Fibroblast of peridontal ligament (primary cell): ENCODE measurements at regions not wholly inside any gene's neighbourhood (a gene's known extent, or its start where the extent isn't known, plus 50 kb on each side); places are given as distances from the start of the nearest gene placed in this dataset.
"Not testable (repeated sequence)": the region's sequence is repeated elsewhere in the genome, so short reads cannot be mapped to it uniquely, and the experiment has no call there.

Experiments used
- DNase-seq: peaks from one replicate; pipeline ENCODE4 v3.0.0-alpha.2; 2010; ENCODE audit errors: extremely low read depth

- no peak for DNase-seq
These were observed 192.5 kb downstream of the TECRL start for GRCh38 chr4:64216741-64217140.

- DNase-seq = no peak
These were observed 203.9 kb downstream of the TECRL start for GRCh38 chr4:64205376-64205775.

GRCh38 chr4:64200001-64200555, 209.2 kb downstream of the TECRL start:
- DNase-seq = no peak

GRCh38 chr4:64195582-64195981, 213.7 kb downstream of the TECRL start:
- no peak for DNase-seq

DNA sequence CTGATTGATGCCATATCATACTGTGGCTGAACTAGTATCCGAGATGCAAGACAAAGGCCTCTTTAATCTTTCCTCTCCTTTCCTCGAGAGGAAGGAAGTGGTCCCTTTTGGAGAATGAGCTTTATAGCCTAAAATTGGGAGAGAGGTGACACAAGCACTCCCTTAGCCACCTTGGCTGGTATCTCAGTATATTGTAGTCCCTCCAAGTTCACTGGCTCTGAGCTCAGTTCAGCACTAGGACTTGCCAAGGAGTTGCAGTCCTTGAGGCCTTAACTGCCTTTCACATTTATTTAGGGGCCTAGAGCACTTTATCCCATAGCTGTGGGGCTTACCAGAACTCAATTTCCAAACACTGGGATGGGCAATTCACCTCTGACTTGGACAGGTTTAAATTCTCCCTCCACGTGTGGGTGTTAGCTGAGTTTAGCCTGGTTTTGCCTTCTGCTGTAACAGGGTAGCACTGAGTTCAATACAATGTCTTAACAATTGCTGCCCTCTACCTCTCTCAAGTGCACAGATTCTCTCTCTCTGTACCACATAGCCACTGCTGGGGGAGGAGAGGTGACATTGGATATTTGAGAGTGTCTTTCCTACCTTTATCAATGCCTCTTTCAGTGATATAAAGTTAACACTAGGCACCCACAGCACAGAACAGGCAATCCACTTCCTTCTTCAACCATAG, 216.4 kb downstream of the TECRL start:
- DNase-seq = no peak

GRCh38 chr4:64174247-64174882, 234.9 kb downstream of the TECRL start:
- no peak for DNase-seq

DNA sequence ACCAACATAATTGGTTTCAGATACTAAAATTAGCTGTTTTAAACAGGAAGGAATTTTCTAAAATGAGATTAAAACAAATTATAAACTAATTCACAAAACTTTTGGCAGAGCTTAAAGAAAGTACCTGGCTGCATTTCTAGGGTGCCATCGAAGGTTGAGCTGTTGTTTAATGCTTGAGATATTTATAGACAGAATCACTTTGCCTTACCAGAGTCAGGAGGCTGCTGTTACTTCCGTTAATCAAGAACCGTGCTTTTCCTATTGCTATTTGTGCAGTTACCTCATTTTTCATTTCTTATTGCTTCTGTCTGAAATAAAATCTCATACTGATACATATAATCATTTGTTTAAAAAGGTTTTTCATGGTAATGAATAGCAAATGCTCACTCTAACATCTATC, 242.9 kb downstream of the TECRL start:
- no peak for DNase-seq

DNA sequence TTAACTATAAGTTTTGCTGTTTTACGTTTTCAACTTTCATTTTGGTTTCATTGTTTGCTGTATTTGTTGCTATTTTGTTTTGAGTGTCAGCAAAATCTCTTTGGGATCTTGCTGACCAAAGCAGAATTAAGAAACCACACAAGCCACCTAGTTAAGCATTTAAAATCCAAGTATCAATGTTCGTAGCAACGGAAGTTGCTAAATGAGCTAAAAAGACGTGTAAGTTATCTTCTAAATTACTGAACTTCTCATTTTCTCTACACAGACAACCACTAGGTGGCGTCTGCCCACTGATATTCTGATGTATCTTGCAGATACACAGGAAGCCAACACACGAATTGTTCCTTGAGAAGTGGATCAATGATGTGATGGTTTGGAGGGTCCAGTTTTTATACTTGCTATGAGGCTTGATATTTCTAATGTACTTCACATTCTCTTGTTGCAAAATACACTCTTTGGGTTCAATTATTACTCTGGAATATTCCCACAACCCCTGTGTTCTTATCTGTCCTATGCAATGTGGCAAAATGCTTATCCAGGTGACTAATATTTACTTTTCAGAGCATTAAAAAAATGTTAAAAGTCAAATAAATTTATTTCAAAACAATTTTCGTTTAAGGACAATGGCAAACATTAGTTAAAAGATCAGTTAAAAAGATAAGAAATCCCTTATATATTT, 250.5 kb downstream of the TECRL start:
- peak; percentile 21 for DNase-seq

- DNase-seq = no peak
These were observed 251.9 kb downstream of the TECRL start for GRCh38 chr4:64157397-64157796.

DNA sequence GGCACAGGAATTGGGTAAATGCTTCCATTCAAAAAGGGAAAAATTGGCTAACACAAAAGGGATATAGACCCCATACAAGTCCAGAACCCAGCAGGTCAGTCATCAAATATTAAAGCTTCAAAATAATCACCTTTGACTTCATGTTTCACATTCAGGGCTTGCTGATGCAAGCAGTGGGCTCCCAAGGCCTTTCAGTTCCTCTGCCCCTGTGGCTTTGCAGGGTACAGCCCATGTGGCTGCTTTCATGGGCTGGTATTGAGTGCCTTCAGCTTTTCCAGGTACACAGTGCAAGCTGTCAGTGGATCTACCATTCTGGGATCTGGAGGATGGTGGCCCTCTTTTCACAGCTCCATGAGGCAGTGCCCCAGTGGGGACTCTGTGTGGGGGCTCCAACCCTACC, 253.0 kb downstream of the TECRL start:
- DNase-seq = no peak

DNA sequence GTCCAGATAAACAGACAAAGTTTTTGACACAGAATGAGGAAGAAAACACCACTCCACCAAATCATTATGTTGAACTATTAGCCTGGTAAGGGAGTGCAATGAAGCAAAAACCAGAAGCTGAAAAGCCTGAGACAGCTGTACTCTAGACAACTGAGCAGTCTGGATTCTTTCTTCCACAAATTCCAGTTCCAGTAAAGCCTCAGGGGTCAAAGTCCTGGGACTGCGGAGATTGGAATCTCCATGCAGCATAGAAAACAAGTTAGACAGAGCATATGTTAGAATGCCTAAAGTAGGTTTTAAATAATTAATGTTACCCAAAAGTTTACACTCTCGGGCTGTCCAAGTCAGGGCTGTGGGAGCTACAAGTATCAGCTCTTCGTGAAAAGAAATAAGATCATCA, 263.2 kb downstream of the TECRL start:
- no peak for DNase-seq

DNA sequence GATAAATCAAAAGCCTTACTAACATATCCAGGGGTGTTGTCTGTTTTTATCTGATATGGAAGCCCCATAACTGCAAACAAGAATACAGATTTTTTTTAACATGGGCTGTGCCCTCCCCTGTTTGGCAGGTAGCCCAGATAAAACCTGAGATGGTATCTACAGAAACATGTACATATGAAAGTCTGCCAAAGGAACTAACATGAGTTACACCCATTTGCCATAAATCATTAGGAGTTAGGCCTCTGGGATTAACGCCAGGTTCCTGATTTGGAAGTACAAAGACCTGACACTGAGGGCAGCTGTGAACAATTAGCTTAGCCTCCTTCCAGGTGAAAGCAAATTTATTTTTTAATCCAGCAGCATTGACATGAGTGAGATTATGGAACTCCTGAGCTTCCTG, 264.3 kb downstream of the TECRL start:
- no peak for DNase-seq

DNA sequence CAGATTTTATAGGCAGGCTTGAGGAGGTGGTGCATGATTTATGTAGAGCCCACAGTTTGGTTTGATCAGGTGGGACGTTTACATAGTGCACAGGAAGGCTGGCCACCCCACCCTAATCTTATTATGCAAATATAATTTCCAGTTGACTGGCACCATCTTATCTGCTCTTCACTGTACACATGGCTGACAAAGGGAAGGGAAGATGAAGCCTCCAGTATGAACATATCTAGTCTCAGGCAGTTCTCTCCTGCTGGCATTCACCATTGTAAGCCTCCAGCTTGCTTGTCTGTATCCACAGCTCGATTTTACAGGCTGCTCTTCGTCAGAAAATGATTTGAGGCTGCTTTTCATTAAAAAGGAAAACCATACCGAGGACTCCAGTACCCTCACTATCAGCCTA, 278.3 kb downstream of the TECRL start:
- no peak for DNase-seq

DNA sequence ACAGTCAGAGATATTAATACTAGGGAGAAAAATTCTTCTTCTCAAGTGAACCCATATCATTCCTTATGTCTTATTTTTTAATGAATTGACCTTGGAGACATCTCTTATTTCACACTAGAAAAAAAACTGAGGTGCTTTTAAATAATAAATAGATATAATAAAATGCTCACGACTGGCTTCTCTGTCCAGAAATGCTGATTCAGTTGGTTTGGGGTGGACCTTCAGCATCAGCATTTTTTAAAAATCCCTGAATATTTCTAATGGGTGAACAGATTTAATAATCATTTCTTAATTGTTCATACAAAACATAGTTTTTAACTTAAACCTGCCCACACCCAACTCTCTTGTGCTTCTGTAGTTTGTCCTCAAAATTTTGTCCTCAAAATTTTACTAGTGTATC, 283.9 kb downstream of the TECRL start:
- DNase-seq = no peak

GRCh38 chr4:64121803-64122202, 287.4 kb downstream of the TECRL start:
- no peak for DNase-seq

DNA sequence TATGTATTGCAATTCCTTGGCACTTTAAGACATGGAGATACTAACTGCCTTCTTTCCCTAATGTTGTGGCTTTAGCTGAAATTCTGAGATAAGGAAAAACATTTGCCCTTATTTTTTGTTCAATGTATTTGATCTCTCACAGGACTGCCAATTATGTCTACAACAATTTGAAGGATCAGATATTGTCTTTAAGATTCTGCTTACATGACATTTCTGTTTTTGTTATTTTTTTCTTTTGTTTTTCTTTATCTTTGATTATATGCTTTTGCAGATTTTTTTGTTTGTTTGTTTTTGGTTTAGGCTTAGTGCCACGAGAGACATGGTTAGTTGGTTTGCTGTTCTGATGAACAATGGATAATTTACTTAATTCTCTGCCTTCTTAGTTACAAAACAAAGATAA, 303.3 kb downstream of the TECRL start:
- no peak for DNase-seq

DNA sequence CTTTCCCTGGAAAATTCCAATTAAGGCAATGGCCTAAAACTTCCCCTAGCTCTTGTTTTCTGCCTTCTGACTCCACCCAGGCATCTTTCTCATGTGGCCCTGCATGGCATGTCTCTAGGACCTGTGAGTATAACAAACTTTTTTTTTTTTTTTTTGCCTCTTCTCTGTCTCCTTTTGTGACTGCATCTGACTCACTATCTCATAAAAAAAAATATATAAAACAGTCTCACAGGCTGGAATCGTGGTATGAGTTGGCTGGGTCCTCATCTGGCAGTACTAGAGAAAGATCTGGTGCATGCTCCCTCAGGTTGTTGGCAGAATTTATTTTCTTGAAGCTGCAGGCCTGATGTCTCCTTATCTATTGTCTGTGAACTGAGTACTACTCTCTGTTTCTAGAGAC, 313.9 kb downstream of the TECRL start:
- no peak for DNase-seq

- DNase-seq = no peak
These were observed 329.9 kb downstream of the TECRL start for GRCh38 chr4:64079316-64079715.

- DNase-seq = no peak
These were observed 341.2 kb downstream of the TECRL start for GRCh38 chr4:64068096-64068495.

- no peak for DNase-seq
These were observed 346.3 kb downstream of the TECRL start for GRCh38 chr4:64062991-64063390.

GRCh38 chr4:64037033-64037432, 372.2 kb downstream of the TECRL start:
- not testable (repeated sequence) for DNase-seq

GRCh38 chr4:64022560-64022959, 386.7 kb downstream of the TECRL start:
- no peak for DNase-seq

- no peak for DNase-seq
These were observed 392.4 kb downstream of the TECRL start for GRCh38 chr4:64016893-64017292.
